Middle frontal gyrus (tissue), 1 donor: ENCODE measurements at regions not wholly inside any gene's neighbourhood (a gene's known extent, or its start where the extent isn't known, plus 50 kb on each side); places are given as distances from the start of the nearest gene placed in this dataset.
"Not testable (repeated sequence)": the region's sequence is repeated elsewhere in the genome, so short reads cannot be mapped to it uniquely, and the experiment has no call there.

ENCODE experiments used
- DNase-seq: peaks from one replicate; pipeline ENCODE4 v3.0.0-alpha.2; 2015; ENCODE audit warnings: low spot score; ENCODE audit errors: extremely low spot score

- DNase-seq: no peak
These were observed 813.7 kb upstream of the ACVR2A start for GRCh38 chr2:147030966-147031720.

GRCh38 chr2:147027436-147027835, 817.4 kb upstream of the ACVR2A start:
- DNase-seq: no peak

GRCh38 chr2:147026664-147027295, 818.0 kb upstream of the ACVR2A start:
- DNase-seq: no peak

GRCh38 chr2:147025646-147026585, 818.9 kb upstream of the ACVR2A start:
- no peak for DNase-seq

- DNase-seq: no peak
These were observed 825.5 kb upstream of the ACVR2A start for GRCh38 chr2:147019311-147019710.

GRCh38 chr2:147017951-147018645, 826.7 kb upstream of the ACVR2A start:
- DNase-seq: no peak

- DNase-seq: no peak
These were observed 828.6 kb upstream of the ACVR2A start for GRCh38 chr2:147016181-147016580.

GRCh38 chr2:147015591-147015990, 829.2 kb upstream of the ACVR2A start:
- no peak for DNase-seq

GRCh38 chr2:147013696-147014392, 831.0 kb upstream of the ACVR2A start:
- no peak for DNase-seq

- no peak for DNase-seq
These were observed 836.3 kb upstream of the ACVR2A start for GRCh38 chr2:147008481-147008880.

GRCh38 chr2:147006736-147007141, 838.1 kb upstream of the ACVR2A start:
- DNase-seq: no peak

GRCh38 chr2:147003081-147003480, 841.7 kb upstream of the ACVR2A start:
- DNase-seq: no peak

- no peak for DNase-seq
These were observed 842.6 kb upstream of the ACVR2A start for GRCh38 chr2:147002256-147002655.

GRCh38 chr2:147001061-147001460, 843.8 kb upstream of the ACVR2A start:
- DNase-seq: no peak

- not testable (repeated sequence) for DNase-seq
These were observed 844.7 kb upstream of the ACVR2A start for GRCh38 chr2:147000151-147000550.

- no peak for DNase-seq
These were observed 846.9 kb upstream of the ACVR2A start for GRCh38 chr2:146997945-146998344.

GRCh38 chr2:146997488-146997887, 847.3 kb upstream of the ACVR2A start:
- no peak for DNase-seq

- DNase-seq: no peak
These were observed 850.6 kb upstream of the ACVR2A start for GRCh38 chr2:146994246-146994645.

GRCh38 chr2:146992466-146992865, 852.4 kb upstream of the ACVR2A start:
- no peak for DNase-seq

GRCh38 chr2:146992057-146992456, 852.8 kb upstream of the ACVR2A start:
- no peak for DNase-seq
